Limb (tissue), 2 donors: ENCODE measurements at regions not wholly inside any gene's neighbourhood (a gene's known extent, or its start where the extent isn't known, plus 50 kb on each side); places are given as distances from the start of the nearest gene placed in this dataset.

ENCODE experiments used
- DNase-seq, 2 donors: peaks; one replicate each; pipeline ENCODE4 v3.0.0-alpha.2; 2016; ENCODE audit errors: extremely low spot score in 2 of 2

DNA sequence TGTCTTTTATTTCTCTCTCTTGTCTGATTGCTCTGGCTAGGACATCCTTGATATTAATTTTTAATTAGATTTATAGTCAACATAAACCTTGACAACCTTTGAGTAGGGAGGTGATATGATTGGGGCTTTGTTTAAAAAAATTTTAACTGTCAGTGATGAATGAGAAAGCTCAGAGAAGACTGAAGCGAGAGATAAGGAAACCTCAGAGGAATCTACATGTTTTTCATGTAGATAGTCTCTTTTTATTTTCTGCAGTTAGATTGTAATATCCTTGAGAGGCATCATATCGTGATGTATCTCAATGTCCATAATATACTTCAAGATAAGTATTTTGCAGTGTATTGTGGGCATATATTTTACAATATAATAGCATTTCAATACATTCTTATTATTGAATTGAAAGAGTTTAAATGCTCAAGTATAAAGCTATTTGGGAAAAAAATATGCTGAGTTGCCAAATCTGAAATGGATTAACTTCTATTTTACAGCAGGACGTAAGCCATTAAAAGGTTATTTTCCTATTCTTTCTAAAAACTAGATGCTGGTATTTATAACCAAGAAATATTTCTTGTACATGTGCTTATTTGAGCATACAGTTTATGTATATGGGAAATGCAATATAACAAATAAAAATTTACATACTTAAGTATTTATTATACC, 802.4 kb upstream of the ADGRL4 start:
- no peak for DNase-seq

DNA sequence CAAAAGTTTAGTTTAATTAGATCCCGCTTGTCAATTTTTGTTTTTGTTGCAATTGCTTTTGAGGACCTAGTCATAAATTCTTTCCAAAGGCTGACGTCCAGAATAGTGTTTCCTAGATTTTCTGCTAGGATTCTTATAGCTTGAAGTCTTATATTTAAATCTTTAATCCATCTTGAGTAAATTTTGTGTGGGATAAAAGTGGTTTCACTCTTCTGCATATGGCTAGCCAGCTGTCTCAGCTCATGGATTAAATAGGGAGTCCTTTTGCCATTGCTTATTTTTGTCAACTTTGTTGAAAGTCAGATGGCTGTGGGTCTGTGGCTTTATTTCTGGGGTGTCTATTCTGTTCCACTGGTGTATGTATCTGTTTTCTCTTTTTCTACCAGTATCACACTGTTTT, 801.3 kb upstream of the ADGRL4 start:
- DNase-seq = no peak

DNA sequence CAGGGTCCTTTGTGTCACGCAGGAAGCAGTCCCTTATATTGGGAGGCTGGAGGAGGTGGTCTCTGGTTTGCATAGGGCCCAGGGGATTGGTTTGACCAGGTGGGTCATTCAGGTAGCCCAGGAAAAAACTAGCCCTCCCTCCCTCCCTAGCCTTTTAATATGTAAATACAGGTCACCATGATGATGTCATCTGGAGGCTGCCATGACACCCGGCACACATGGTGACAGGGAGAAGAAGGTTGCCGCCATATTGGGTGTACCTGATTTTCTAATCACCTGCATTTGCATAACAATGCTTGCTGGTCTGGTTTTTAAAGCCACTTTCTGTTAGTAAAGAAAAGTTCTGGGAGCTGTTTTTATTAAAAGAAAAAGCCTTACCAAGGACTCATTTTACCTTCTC, 791.0 kb upstream of the ADGRL4 start:
- no peak for DNase-seq

- no peak for DNase-seq
These were observed 789.9 kb upstream of the ADGRL4 start for GRCh38 chr1:79796434-79796833.

DNA sequence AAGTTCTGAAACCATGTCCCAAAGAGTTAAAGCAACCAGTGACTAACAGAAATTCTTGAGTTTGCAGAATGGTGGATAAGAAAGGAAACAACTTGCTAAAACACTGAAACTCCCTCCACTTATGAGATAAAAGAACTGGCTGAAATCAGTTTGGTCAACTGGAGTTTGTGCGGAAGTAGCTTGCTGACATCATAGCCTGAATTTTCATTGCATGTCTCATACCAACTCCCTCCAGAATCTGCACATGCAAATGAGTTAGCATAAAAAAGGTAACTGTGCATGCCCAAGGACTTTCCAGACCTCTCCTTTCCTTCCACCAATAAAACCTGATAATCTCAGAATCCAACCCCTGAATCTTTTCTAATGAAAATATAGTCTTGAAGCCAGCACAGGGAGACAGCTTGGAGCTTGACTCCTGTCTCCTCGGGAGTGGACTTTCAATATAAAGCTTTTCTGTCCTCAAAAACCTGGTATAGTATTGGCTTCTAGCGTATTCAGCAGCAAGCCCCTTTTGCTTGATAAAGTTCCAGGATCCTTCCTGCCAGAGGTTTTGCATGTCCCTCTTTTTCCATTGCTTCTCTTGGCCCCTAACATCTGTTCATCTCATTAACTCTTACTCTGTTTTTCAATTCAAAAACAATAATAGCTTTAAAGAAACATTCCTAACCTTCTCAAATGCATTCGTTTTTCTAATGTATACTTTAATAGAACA, 785.8 kb upstream of the ADGRL4 start:
- peak in 1 of 2 donors; percentile 34 for DNase-seq

DNA sequence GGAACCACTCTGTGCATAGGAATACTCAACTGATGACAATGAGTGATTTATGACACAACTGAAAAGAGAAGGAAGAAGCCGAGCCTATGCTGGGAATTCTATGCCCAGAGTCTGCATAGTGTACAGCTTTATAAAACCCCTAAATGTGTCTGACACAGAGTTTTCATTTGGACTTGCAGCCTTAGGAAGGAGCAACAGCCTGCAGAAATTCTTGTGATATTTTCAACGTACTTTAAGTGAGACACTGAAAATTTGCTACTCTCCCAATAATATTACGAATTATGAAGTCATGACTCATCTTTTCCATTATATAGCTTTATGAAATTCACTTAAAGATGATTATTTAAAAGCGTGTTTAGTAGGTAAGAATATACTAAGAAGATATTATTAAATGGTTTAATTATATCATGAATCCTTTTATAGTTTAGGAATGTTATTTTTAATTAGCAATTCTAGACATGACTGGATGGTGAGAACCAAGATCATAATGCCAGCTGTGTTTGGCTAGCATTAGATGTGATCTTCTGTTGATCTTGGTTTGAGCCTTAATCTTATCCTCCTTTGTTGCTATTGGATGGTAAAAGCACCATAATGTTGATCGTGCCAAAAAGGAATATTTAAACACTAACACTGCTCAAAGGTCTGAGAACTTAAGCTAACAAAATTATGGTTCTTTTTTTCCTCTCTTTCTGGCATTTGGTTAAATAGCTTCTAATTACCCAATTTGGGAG, 785.1 kb upstream of the ADGRL4 start:
- DNase-seq = no peak

GRCh38 chr1:79790950-79791349, 784.4 kb upstream of the ADGRL4 start:
- no peak for DNase-seq

GRCh38 chr1:79787631-79788030, 781.1 kb upstream of the ADGRL4 start:
- DNase-seq = no peak

DNA sequence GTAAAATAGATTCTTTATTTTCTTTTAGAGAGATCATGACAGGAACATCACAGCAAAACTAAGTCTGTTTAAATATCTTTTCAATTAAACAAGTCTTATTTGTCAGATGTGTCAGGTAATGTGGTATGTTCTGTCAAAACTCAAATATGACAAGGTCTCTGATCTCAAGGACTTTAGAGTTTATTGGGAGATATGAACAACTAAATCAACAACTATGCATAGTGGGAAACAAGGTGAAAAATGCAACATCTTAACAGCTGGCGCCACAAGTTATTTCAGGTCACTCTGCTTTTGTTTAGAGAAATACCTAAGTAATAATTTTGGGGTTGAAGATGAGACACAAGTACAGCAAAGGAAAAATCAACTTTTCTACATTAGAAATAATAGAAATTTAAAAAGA, 779.4 kb upstream of the ADGRL4 start:
- no peak for DNase-seq

DNA sequence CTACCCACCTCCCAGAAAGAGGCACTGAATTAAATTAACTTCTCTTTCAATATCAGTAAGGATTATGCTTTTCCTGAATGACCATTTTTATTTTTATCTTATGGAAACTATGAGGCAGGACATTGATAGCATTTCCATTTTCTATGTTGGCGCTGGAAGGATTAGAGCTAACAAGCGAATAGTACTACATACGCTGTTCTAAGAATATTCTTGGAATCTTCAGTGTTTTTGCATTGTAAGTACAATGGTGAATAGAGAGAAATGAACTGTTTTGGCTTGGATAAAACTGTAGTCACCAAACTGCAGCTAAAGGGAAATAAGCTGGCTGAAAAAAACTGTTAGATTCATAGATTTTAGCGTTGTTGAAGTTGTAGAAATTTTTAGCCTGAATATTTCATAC, 779.0 kb upstream of the ADGRL4 start:
- no peak for DNase-seq

GRCh38 chr1:79781261-79781660, 774.7 kb upstream of the ADGRL4 start:
- DNase-seq = no peak

DNA sequence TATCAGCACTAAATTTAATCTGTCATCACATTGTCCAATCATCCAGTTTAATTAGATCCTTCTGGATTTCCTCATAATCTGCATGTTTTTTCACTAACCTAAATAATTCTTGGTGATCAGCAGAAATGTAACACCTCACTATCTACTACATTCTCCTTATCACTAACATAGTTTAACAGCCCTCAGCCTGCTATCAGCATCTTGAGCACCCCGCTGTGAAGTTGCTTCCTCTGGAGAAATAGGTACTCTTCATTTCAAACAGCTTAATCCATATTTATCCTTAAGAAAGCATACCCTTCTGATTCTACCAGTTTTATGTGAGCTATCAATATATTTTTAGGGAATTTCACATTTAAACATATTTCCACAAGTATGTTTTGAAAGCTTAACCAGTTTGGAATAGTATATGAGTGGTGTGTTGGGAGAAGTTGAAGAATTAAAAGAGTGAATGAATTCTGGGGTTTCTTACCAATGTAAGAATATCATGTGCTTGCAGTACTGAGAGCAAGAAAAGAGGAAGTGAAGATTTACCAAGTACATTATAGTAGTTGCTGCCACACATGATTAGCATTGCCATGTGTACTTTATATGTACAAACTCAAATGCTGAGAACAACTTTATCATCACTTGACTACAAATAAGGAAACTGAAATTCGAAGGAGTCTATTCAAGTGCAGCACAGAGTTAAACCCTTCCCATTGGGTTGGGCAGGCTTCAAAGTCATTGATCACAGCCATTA, 771.1 kb upstream of the ADGRL4 start:
- no peak for DNase-seq

- no peak for DNase-seq
These were observed 768.9 kb upstream of the ADGRL4 start for GRCh38 chr1:79775402-79775801.

DNA sequence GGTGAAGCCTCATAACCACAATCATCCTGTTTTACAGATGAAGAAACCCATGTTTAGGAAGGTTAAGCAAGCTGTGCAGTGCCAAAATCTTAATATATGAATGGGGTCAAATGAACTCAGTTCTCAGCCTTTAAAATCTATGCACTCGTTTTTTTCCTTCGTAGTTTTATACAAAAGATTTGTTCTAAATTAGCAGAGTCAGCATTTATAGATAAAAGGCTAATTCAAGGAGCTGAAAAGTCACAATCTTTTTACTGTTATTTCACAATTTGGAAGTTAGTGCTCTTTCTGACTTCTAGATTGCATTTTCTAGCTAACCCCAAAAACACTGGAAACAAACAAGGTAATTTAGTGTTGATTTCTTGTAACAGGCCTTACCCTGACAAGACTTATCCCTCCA, 766.9 kb upstream of the ADGRL4 start:
- DNase-seq = no peak

DNA sequence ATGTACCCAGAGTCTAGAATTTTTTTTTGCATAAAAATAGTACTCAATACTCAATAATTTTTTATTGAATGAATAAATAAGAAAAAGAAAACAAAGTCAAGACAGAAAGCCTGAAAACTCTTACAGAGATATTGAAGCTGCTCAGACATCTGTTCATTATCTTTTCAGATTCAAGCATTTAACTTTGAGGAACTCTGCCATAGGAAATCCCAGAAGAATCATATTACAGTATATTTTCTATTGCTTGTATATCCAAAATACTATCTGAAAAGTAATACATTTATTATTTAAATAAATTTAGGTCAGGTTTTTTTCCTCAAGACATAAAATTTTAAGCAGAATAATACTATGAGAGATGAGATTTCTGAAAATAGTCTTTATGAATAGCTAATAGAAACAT, 755.9 kb upstream of the ADGRL4 start:
- no peak for DNase-seq

DNA sequence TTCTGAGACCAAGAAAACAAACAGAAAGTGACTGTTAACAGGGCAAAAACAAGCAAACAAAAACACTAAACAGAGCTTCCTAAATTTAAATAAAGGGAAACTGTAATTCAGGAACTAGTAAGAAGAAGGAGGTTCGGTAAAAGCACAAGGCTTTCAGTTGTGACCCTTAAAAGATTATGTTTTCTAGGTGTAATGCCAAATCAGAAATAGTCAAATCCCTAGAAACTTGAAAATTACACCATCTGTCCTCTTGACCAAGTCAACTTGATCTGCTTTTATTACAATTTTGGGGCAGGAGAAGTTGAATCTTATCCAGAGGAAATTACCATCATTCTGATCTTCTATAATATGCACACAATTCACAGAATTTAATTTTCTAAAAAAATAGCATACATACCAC, 754.0 kb upstream of the ADGRL4 start:
- peak in 1 of 2 donors; percentile 23 for DNase-seq

DNA sequence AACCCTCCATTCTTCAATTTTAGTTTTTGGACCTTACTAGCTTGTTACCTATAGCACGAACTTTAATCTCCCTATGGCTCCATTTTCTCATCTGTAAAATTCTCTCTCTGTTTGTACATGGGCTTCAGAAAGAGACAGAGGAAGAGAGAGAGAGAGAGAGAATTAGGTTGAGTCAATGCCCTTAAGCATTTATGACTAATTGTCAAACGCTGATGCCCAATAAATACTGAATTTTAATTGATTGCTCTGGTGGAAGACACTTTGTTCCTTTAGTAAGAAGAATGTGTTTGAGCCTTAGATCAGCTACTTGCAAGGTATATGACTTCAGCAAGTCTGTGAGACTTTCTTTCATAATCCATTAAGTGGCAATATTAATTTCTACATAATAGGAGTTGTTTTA, 743.1 kb upstream of the ADGRL4 start:
- DNase-seq = no peak

GRCh38 chr1:79745929-79746328, 739.4 kb upstream of the ADGRL4 start:
- no peak for DNase-seq

DNA sequence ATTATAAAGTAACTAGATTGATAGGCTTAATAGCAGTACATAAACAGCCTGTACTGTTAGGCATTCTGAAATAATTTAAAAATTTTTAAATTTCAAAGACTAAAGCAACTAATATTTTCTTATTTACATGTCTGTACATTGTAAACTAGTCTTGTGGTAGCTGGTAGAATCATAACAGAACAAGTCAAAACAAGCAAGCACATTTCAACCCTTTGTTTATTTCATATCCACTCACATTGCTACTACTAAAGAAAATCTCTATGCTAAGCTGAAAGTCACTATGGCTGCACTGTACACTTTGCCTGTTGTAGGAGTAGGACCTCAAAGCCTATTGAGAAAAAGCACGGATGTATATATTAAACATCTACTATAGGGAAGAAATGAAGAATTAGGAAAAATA, 738.2 kb upstream of the ADGRL4 start:
- DNase-seq = no peak

- DNase-seq = no peak
These were observed 735.3 kb upstream of the ADGRL4 start for GRCh38 chr1:79741720-79742421.

DNA sequence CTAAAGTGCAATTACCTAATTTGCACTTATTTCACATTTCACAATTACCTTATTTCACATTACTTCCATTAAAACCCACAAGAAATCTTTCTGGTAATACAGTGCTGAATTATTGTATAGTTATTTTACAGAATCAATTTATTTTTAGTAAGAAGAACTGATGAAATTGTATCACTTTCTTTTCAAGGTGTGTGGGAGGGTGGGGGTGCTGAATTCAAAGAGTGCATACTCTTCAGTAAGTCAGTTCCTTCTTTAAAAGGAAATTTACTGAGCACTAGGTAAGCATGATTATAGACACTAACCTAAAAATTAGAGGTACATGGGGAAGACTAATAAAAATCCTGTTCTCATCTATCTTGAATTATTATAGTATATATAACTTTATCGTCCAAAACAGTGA, 731.6 kb upstream of the ADGRL4 start:
- DNase-seq = no peak
